Ovary (tissue), 3 donors: ENCODE measurements at regions not wholly inside any gene's neighbourhood (a gene's known extent, or its start where the extent isn't known, plus 50 kb on each side); places are given as distances from the start of the nearest gene placed in this dataset.

Experiments
- POLR2A ChIP-seq: fragments of 450-650 bp; IDR thresholded peaks from one replicate; pipeline ENCODE4 v1.6.1; 2017; ENCODE audit warnings: antibody characterized with exemption, mild to moderate bottlenecking, moderate library complexity
- TF ChIP-seq, protein P1 (sequence below), 3 donors: fragments of 450-650 bp in 2 of 3; fragments of 200-600 bp in 1 of 3; IDR thresholded peaks; one replicate each; pipeline versions ENCODE4 v1.5.1 to v1.8.0; 2016 to 2022; ENCODE audit warnings: antibody characterized with exemption in 3 of 3, mild to moderate bottlenecking in 1 of 3
- donor health status: DM: no; HTN: no; CAD: no.

- TF ChIP-seq, protein P1, sequence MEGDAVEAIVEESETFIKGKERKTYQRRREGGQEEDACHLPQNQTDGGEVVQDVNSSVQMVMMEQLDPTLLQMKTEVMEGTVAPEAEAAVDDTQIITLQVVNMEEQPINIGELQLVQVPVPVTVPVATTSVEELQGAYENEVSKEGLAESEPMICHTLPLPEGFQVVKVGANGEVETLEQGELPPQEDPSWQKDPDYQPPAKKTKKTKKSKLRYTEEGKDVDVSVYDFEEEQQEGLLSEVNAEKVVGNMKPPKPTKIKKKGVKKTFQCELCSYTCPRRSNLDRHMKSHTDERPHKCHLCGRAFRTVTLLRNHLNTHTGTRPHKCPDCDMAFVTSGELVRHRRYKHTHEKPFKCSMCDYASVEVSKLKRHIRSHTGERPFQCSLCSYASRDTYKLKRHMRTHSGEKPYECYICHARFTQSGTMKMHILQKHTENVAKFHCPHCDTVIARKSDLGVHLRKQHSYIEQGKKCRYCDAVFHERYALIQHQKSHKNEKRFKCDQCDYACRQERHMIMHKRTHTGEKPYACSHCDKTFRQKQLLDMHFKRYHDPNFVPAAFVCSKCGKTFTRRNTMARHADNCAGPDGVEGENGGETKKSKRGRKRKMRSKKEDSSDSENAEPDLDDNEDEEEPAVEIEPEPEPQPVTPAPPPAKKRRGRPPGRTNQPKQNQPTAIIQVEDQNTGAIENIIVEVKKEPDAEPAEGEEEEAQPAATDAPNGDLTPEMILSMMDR (IDR thresholded peaks at IDR 0.05) = no peak
- TF ChIP-seq POLR2A = no peak
Observed at GRCh38 chr17:79304884-79305283, 230.3 kb downstream of the ENGASE start.
